DOHH2 (cell line): ENCODE measurements at regions not wholly inside any gene's neighbourhood (a gene's known extent, or its start where the extent isn't known, plus 50 kb on each side); places are given as distances from the start of the nearest gene placed in this dataset.

ENCODE experiments used
- H3F3A ChIP-seq: fragments of 200-600 bp; sonication (generic), shearing (Covaris generic); 2 replicates; pipeline ENCODE4 v1.6.0; 2016; ENCODE audit warnings: antibody characterized with exemption, mild to moderate bottlenecking; ENCODE audit not compliant: control insufficient read depth, insufficient read depth
- H3K27ac ChIP-seq: fragments of 200-600 bp; sonication (generic); 2 replicates; pipeline ENCODE4 v1.5.1; 2014; ENCODE audit warnings: low read depth, mild to moderate bottlenecking, low read length, moderate library complexity
- H3K27me3 ChIP-seq: fragments of 200-600 bp; sonication (generic); 2 replicates; pipeline ENCODE4 v1.6.1; 2014; ENCODE audit warnings: mild to moderate bottlenecking, low read length, mixed read lengths; ENCODE audit not compliant: control insufficient read depth
- H3K36me3 ChIP-seq: fragments of 200-600 bp; sonication (generic); 2 replicates; pipeline ENCODE4 v1.6.1; 2014; ENCODE audit warnings: mild to moderate bottlenecking, low read length, moderate library complexity, mixed read lengths; ENCODE audit not compliant: control insufficient read depth
- H3K4me1 ChIP-seq: fragments of 200-600 bp; sonication (generic); 2 replicates; pipeline ENCODE4 v1.6.1; 2014; ENCODE audit warnings: mild to moderate bottlenecking, low read length, mixed read lengths; ENCODE audit not compliant: control insufficient read depth
- H3K4me2 ChIP-seq: fragments of 200-600 bp; sonication (generic); 2 replicates; pipeline ENCODE4 v1.6.0; 2014; ENCODE audit warnings: mild to moderate bottlenecking, low read length, moderate library complexity
- H3K4me3 ChIP-seq: fragments of 200-600 bp; sonication (generic); 2 replicates; pipeline ENCODE4 v1.5.1; 2014; ENCODE audit warnings: mild to moderate bottlenecking, low read length, mixed read lengths
- H3K79me2 ChIP-seq: fragments of 200-600 bp; sonication (generic); 2 replicates; pipeline ENCODE4 v1.6.1; 2014; ENCODE audit warnings: mild to moderate bottlenecking, low read length, mixed read lengths; ENCODE audit not compliant: control insufficient read depth
- H3K9me2 ChIP-seq: fragments of 200-600 bp; sonication (generic); replicated peaks from 2 replicates; pipeline ENCODE4 v1.6.1; 2014; ENCODE audit warnings: mild to moderate bottlenecking, low read length, mixed read lengths; ENCODE audit not compliant: control insufficient read depth
- H3K9me3 ChIP-seq: fragments of 200-600 bp; sonication (generic); 2 replicates; pipeline ENCODE4 v1.6.1; 2014; ENCODE audit warnings: antibody characterized with exemption, low read length, mixed read lengths; ENCODE audit not compliant: control insufficient read depth, insufficient read depth
- H4K20me1 ChIP-seq: fragments of 200-600 bp; sonication (generic); 2 replicates; pipeline ENCODE4 v1.6.0; 2014; ENCODE audit warnings: low read depth, mild to moderate bottlenecking, antibody characterized with exemption, low read length, moderate library complexity; ENCODE audit not compliant: control insufficient read depth, insufficient read depth
- CTCF ChIP-seq: fragments of 200-600 bp; sonication (generic); IDR thresholded peaks from one replicate; pipeline ENCODE4 v1.5.1; 2014; ENCODE audit warnings: antibody characterized with exemption, mild to moderate bottlenecking, low read depth, low read length; ENCODE audit not compliant: poor library complexity, severe bottlenecking
- EZH2phosphoT487 ChIP-seq: fragments of 200-600 bp; sonication (generic); IDR thresholded peaks from 2 replicates; pipeline ENCODE4 v1.6.1; 2017; ENCODE audit warnings: borderline replicate concordance, mild to moderate bottlenecking, antibody characterized with exemption, low read length, moderate library complexity, mixed read lengths

- H3K27me3 ChIP-seq = no peaks in the 10 kb centered on the region
- H3K4me1 ChIP-seq = peaks cover 16% of the 10 kb centered on the region
- no peaks in the 10 kb centered on the region for H3F3A ChIP-seq
- H3K27ac ChIP-seq = no peak overlapping the region
- H4K20me1 ChIP-seq = no peaks in the 10 kb centered on the region
- H3K9me3 ChIP-seq = no peaks in the 10 kb centered on the region
- no peak overlapping the region for H3K4me3 ChIP-seq
- no peaks in the 10 kb centered on the region for H3K79me2 ChIP-seq
- no peaks in the 10 kb centered on the region for H3K9me2 ChIP-seq
- TF ChIP-seq EZH2phosphoT487 (no peak), CTCF (no peak)
- no peaks in the 10 kb centered on the region for H3K36me3 ChIP-seq
- H3K4me2 ChIP-seq = no peak overlapping the region
These were observed 72.4 kb downstream of the PCDH7 start for GRCh38 chr4:30792601-30793000.

GRCh38 chr4:30801876-30802275 is 81.7 kb downstream of the PCDH7 start:
- no peak overlapping the region for H3K4me3 ChIP-seq
- no peaks in the 10 kb centered on the region for H4K20me1 ChIP-seq
- H3K27ac ChIP-seq = no peak overlapping the region
- no peaks in the 10 kb centered on the region for H3F3A ChIP-seq
- TF ChIP-seq CTCF (no peak), EZH2phosphoT487 (no peak)
- H3K4me1 ChIP-seq = no peaks in the 10 kb centered on the region
- no peaks in the 10 kb centered on the region for H3K36me3 ChIP-seq
- no peaks in the 10 kb centered on the region for H3K27me3 ChIP-seq
- no peaks in the 10 kb centered on the region for H3K9me3 ChIP-seq
- no peaks in the 10 kb centered on the region for H3K9me2 ChIP-seq
- no peak overlapping the region for H3K4me2 ChIP-seq
- H3K79me2 ChIP-seq = no peaks in the 10 kb centered on the region

GRCh38 chr4:30802622-30803323 is 82.6 kb downstream of the PCDH7 start:
- H4K20me1 ChIP-seq = no peaks in the 10 kb centered on the region
- H3K79me2 ChIP-seq = no peaks in the 10 kb centered on the region
- H3K4me1 ChIP-seq = no peaks in the 10 kb centered on the region
- H3K9me3 ChIP-seq = no peaks in the 10 kb centered on the region
- H3K27me3 ChIP-seq = no peaks in the 10 kb centered on the region
- no peaks in the 10 kb centered on the region for H3K36me3 ChIP-seq
- no peak overlapping the region for H3K4me2 ChIP-seq
- TF ChIP-seq EZH2phosphoT487 (no peak), CTCF (no peak)
- H3K4me3 ChIP-seq = no peak overlapping the region
- no peak overlapping the region for H3K27ac ChIP-seq
- no peaks in the 10 kb centered on the region for H3K9me2 ChIP-seq
- H3F3A ChIP-seq = no peaks in the 10 kb centered on the region
